Memory B cell (primary cell): ENCODE measurements at regions not wholly inside any gene's neighbourhood (a gene's known extent, or its start where the extent isn't known, plus 50 kb on each side); places are given as distances from the start of the nearest gene placed in this dataset.
"Not testable (repeated sequence)": the region's sequence is repeated elsewhere in the genome, so short reads cannot be mapped to it uniquely, and the experiment has no call there.

Experiments used
- ATAC-seq: fragments of 150-1000 bp; cut with Tn5 transposase; 2 replicates; pipeline ENCODE4 v1.10.0; 2021; ENCODE audit warnings: low read depth, mild to moderate bottlenecking, moderate library complexity
- DNase-seq, 2 donors: peaks; one replicate each; pipeline ENCODE4 v3.0.0; 2022; ENCODE audit warnings: low spot score in 2 of 2
- H3K27ac Mint-ChIP-seq: one replicate; pipeline ENCODE4 v1.8.0; 2022; ENCODE audit warnings: mild to moderate bottlenecking, moderate library complexity, mixed read lengths
- H3K27me3 Mint-ChIP-seq: one replicate; pipeline ENCODE4 v1.8.0; 2022; ENCODE audit warnings: mixed read lengths
- H3K36me3 Mint-ChIP-seq: one replicate; pipeline ENCODE4 v1.8.0; 2022; ENCODE audit warnings: mild to moderate bottlenecking, mixed read lengths
- H3K4me1 Mint-ChIP-seq: one replicate; pipeline ENCODE4 v1.8.0; 2022; ENCODE audit warnings: mixed read lengths
- H3K4me3 Mint-ChIP-seq: one replicate; pipeline ENCODE4 v1.8.0; 2022; ENCODE audit warnings: mild to moderate bottlenecking, moderate library complexity, mixed read lengths
- H3K9me3 Mint-ChIP-seq: one replicate; pipeline ENCODE4 v1.8.0; 2022; ENCODE audit warnings: mixed read lengths

GRCh38 chr2:180591947-180592346 lies 388.5 kb upstream of the UBE2E3 start:
- DNase-seq (no peak), ATAC-seq (no peak)
- Mint-ChIP-seq H3K27ac (no peak overlapping the region), H3K27me3 (peaks cover 1% of the 10 kb centered on the region), H3K4me1 (peaks cover 12% of the 10 kb centered on the region), H3K9me3 (peaks cover 14% of the 10 kb centered on the region), H3K4me3 (no peak overlapping the region), H3K36me3 (peaks cover 11% of the 10 kb centered on the region)

- DNase-seq: peak in 1 of 2 donors; percentile 1
- peak overlapping the region; percentile 37 for H3K4me3 Mint-ChIP-seq
Observed at GRCh38 chr2:180591093-180591781, 389.2 kb upstream of the UBE2E3 start.

GRCh38 chr2:180583441-180584140 lies 396.8 kb upstream of the UBE2E3 start:
- peaks cover 8% of the 10 kb centered on the region for H3K9me3 Mint-ChIP-seq
- DNase-seq: no peak
- H3K27ac Mint-ChIP-seq: no peak overlapping the region
- H3K27me3 Mint-ChIP-seq: peaks cover 4% of the 10 kb centered on the region
- peaks cover 2% of the 10 kb centered on the region for H3K4me1 Mint-ChIP-seq
- peaks cover 5% of the 10 kb centered on the region for H3K36me3 Mint-ChIP-seq
- ATAC-seq: no peak
- H3K4me3 Mint-ChIP-seq: no peak overlapping the region

More at GRCh38 chr2:180591093-180591781, 389.2 kb upstream of the UBE2E3 start:
- peak; percentile 35 for ATAC-seq
- Mint-ChIP-seq H3K36me3 (peaks cover 11% of the 10 kb centered on the region), H3K4me1 (peaks cover 12% of the 10 kb centered on the region), H3K9me3 (peaks cover 15% of the 10 kb centered on the region)
- not testable (repeated sequence) for H3K27me3 Mint-ChIP-seq, H3K27ac Mint-ChIP-seq

- Mint-ChIP-seq H3K9me3 (no peaks in the 10 kb centered on the region), H3K4me3 (no peak overlapping the region), H3K36me3 (no peaks in the 10 kb centered on the region), H3K4me1 (peaks cover 2% of the 10 kb centered on the region), H3K27ac (no peak overlapping the region), H3K27me3 (peaks cover 4% of the 10 kb centered on the region)
- DNase-seq (no peak), ATAC-seq (no peak)
Observed at GRCh38 chr2:180579388-180579787, 401.0 kb upstream of the UBE2E3 start.

GRCh38 chr2:180578441-180578840 lies 402.0 kb upstream of the UBE2E3 start:
- no peaks in the 10 kb centered on the region for H3K4me1 Mint-ChIP-seq
- ATAC-seq: no peak
- peaks cover 4% of the 10 kb centered on the region for H3K27me3 Mint-ChIP-seq

GRCh38 chr2:180577567-180577966 lies 402.8 kb upstream of the UBE2E3 start:
- no peak overlapping the region for H3K4me3 Mint-ChIP-seq
- H3K36me3 Mint-ChIP-seq: no peaks in the 10 kb centered on the region
- no peak for DNase-seq
- peaks cover 4% of the 10 kb centered on the region for H3K27me3 Mint-ChIP-seq
- no peaks in the 10 kb centered on the region for H3K9me3 Mint-ChIP-seq
- ATAC-seq: no peak
- no peaks in the 10 kb centered on the region for H3K4me1 Mint-ChIP-seq
- no peak overlapping the region for H3K27ac Mint-ChIP-seq

More at GRCh38 chr2:180578441-180578840, 402.0 kb upstream of the UBE2E3 start:
- no peak overlapping the region for H3K4me3 Mint-ChIP-seq
- no peaks in the 10 kb centered on the region for H3K36me3 Mint-ChIP-seq
- H3K9me3 Mint-ChIP-seq: no peaks in the 10 kb centered on the region
- no peak overlapping the region for H3K27ac Mint-ChIP-seq
- DNase-seq: no peak

- no peaks in the 10 kb centered on the region for H3K4me1 Mint-ChIP-seq
- peaks cover 1% of the 10 kb centered on the region for H3K27me3 Mint-ChIP-seq
- H3K9me3 Mint-ChIP-seq: no peaks in the 10 kb centered on the region
- H3K4me3 Mint-ChIP-seq: no peak overlapping the region
- H3K27ac Mint-ChIP-seq: no peak overlapping the region
- DNase-seq (no peak), ATAC-seq (no peak)
- no peaks in the 10 kb centered on the region for H3K36me3 Mint-ChIP-seq
Observed at GRCh38 chr2:180573951-180574350, 406.5 kb upstream of the UBE2E3 start.

GRCh38 chr2:180572346-180572745 lies 408.1 kb upstream of the UBE2E3 start:
- no peaks in the 10 kb centered on the region for H3K36me3 Mint-ChIP-seq
- H3K27me3 Mint-ChIP-seq: peaks cover 3% of the 10 kb centered on the region
- no peak for DNase-seq
- H3K4me1 Mint-ChIP-seq: no peaks in the 10 kb centered on the region
- H3K9me3 Mint-ChIP-seq: no peaks in the 10 kb centered on the region
- H3K27ac Mint-ChIP-seq: no peak overlapping the region
- no peak for ATAC-seq
- no peak overlapping the region for H3K4me3 Mint-ChIP-seq

- H3K36me3 Mint-ChIP-seq: no peaks in the 10 kb centered on the region
- DNase-seq: no peak
- no peaks in the 10 kb centered on the region for H3K9me3 Mint-ChIP-seq
- no peak for ATAC-seq
- H3K4me1 Mint-ChIP-seq: no peaks in the 10 kb centered on the region
- no peak overlapping the region for H3K4me3 Mint-ChIP-seq
- peaks cover 3% of the 10 kb centered on the region for H3K27me3 Mint-ChIP-seq
- H3K27ac Mint-ChIP-seq: no peak overlapping the region
Observed at GRCh38 chr2:180571559-180571958, 408.8 kb upstream of the UBE2E3 start.

GRCh38 chr2:180570864-180571263 lies 409.5 kb upstream of the UBE2E3 start:
- no peaks in the 10 kb centered on the region for H3K36me3 Mint-ChIP-seq
- DNase-seq (no peak), ATAC-seq (no peak)
- no peaks in the 10 kb centered on the region for H3K9me3 Mint-ChIP-seq
- no peaks in the 10 kb centered on the region for H3K4me1 Mint-ChIP-seq
- no peak overlapping the region for H3K4me3 Mint-ChIP-seq
- H3K27me3 Mint-ChIP-seq: peaks cover 3% of the 10 kb centered on the region
- H3K27ac Mint-ChIP-seq: no peak overlapping the region

- H3K4me3 Mint-ChIP-seq: no peak overlapping the region
- H3K27me3 Mint-ChIP-seq: peaks cover 1% of the 10 kb centered on the region
Observed at GRCh38 chr2:180564051-180564450, 416.4 kb upstream of the UBE2E3 start.

GRCh38 chr2:180562378-180562777 lies 418.0 kb upstream of the UBE2E3 start:
- DNase-seq: no peak
- no peak for ATAC-seq
- peaks cover 4% of the 10 kb centered on the region for H3K4me1 Mint-ChIP-seq

More at GRCh38 chr2:180564051-180564450, 416.4 kb upstream of the UBE2E3 start:
- Mint-ChIP-seq H3K36me3 (no peaks in the 10 kb centered on the region), H3K27ac (no peak overlapping the region), H3K9me3 (no peaks in the 10 kb centered on the region), H3K4me1 (peaks cover 4% of the 10 kb centered on the region)
- ATAC-seq (no peak), DNase-seq (no peak)

GRCh38 chr2:180559771-180560170 lies 420.6 kb upstream of the UBE2E3 start:
- DNase-seq: no peak
- no peak overlapping the region for H3K27ac Mint-ChIP-seq
- no peaks in the 10 kb centered on the region for H3K36me3 Mint-ChIP-seq
- H3K27me3 Mint-ChIP-seq: peaks cover 1% of the 10 kb centered on the region
- peaks cover 4% of the 10 kb centered on the region for H3K4me1 Mint-ChIP-seq
- no peak for ATAC-seq
- no peak overlapping the region for H3K4me3 Mint-ChIP-seq
- H3K9me3 Mint-ChIP-seq: no peaks in the 10 kb centered on the region

More at GRCh38 chr2:180562378-180562777, 418.0 kb upstream of the UBE2E3 start:
- Mint-ChIP-seq H3K27me3 (no peaks in the 10 kb centered on the region), H3K4me3 (no peak overlapping the region), H3K36me3 (no peaks in the 10 kb centered on the region), H3K9me3 (no peaks in the 10 kb centered on the region), H3K27ac (no peak overlapping the region)

GRCh38 chr2:180559038-180559437 lies 421.4 kb upstream of the UBE2E3 start:
- ATAC-seq (no peak), DNase-seq (no peak)
- H3K27ac Mint-ChIP-seq: no peak overlapping the region
- peaks cover 3% of the 10 kb centered on the region for H3K27me3 Mint-ChIP-seq
- H3K9me3 Mint-ChIP-seq: no peaks in the 10 kb centered on the region
- no peak overlapping the region for H3K4me3 Mint-ChIP-seq
- H3K36me3 Mint-ChIP-seq: no peaks in the 10 kb centered on the region
- H3K4me1 Mint-ChIP-seq: peaks cover 4% of the 10 kb centered on the region
